GM19438 (cell line): ENCODE measurements at regions not wholly inside any gene's neighbourhood (a gene's known extent, or its start where the extent isn't known, plus 50 kb on each side); places are given as distances from the start of the nearest gene placed in this dataset.

Experiments
- ATAC-seq: cut with Tn5 transposase; IDR thresholded peaks from one replicate; pipeline ENCODE4 v1.9.1; 2021; ENCODE audit warnings: low read depth; ENCODE audit not compliant: unreplicated experiment

- no peak for ATAC-seq
Observed at GRCh38 chr2:14273650-14274049, 358.9 kb upstream of the LRATD1 start.

GRCh38 chr2:14284244-14284643 lies 348.3 kb upstream of the LRATD1 start:
- no peak for ATAC-seq

DNA sequence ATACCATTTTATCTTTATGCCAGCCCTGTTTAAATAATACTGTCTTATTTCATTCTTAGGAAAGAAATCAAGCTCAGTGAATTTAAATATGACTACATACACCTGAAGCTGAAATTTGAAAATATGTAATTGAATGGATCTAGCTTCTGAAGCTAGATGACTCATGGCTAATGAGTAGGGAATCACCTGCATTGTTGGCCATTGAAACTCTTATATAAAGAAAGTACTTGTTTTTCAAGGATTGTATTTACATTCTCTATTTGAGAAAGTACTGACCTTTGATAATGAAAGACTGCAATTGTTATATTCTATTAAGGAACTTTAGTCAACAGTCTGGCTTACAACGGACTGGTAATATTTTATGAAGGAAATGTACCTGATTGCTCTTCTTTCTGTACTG lies 346.7 kb upstream of the LRATD1 start:
- no peak for ATAC-seq

GRCh38 chr2:14288016-14288415 lies 344.5 kb upstream of the LRATD1 start:
- ATAC-seq = no peak

DNA sequence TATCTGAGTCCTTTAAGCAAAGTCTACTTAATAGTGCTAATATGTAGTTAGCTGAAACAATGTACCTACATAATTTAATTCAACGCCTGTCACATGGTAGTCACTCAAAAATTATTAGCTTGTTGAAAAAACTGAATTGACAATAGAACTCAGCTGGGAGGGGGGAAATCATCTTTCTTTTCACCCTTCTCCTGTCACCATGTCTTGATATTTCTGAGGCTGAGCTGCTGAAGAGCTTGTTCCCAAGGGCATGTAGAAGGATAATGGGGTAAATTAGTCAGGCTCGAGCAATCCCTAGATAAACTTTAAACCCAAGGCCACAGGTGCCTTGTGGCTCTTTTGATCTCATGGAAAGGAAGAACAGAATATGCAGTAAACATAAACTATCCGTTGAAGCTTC lies 339.6 kb upstream of the LRATD1 start:
- ATAC-seq = no peak

DNA sequence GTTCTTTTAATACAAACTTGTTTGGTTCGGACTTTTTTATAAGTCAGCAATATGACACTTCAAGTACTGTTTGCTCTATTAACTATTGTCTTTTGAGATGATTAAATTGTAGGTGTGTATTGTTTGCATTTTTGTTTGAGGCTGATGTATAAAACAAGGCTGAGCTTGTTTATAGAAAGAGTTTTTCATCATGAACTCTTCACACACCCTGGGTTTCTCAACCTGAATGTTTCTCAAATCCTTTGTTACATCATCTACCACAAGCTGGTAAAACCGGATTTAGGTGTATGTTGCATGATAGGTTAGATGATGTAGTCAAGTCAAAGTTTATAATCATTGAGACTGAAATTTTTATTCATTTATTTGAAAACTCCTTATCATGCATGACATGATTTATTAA lies 335.2 kb upstream of the LRATD1 start:
- no peak for ATAC-seq

DNA sequence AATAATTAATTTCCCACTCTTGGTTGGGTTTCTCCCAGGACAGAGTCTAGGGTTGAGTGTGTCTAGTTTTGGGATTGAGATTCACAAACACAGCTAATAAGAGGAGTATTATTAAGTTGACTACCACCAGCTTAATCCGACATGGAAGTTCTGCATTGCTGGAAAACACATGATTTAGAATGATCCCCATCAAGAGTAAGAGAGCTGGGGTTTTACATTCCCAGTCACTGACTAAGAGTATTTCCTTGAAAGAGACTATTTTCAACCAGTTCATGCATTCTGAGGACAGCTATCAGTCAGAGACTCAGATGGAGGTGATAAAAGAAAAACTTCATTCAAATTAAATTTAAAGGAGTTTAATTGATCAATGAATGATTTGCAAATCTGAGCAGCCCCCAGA lies 334.6 kb upstream of the LRATD1 start:
- ATAC-seq = no peak

DNA sequence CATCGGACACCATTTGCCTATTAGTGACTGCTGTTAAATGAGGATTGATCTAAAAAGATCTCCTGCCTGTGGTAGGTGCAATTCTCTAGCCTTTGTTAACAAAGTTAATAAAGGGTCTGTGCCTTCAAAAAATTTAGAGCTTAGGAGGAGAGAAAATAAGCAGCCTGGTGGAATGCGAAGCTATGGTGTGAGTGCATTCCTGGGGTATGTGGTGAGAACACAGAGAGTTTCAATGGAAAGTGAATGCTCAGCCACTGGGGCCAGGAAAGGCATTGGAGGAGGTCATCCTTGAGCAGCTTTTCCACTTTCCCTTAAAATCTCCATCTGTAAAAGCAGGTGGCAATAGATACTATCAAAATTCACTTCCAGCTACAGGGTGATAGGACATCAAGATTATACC lies 331.2 kb upstream of the LRATD1 start:
- ATAC-seq = no peak

GRCh38 chr2:14303366-14304115 lies 329.0 kb upstream of the LRATD1 start:
- ATAC-seq = peak; percentile 79

- no peak for ATAC-seq
Observed at GRCh38 chr2:14304326-14304725, 328.2 kb upstream of the LRATD1 start.

- ATAC-seq = peak; percentile 68
Observed at GRCh38 chr2:14306268-14306861, 326.2 kb upstream of the LRATD1 start.

DNA sequence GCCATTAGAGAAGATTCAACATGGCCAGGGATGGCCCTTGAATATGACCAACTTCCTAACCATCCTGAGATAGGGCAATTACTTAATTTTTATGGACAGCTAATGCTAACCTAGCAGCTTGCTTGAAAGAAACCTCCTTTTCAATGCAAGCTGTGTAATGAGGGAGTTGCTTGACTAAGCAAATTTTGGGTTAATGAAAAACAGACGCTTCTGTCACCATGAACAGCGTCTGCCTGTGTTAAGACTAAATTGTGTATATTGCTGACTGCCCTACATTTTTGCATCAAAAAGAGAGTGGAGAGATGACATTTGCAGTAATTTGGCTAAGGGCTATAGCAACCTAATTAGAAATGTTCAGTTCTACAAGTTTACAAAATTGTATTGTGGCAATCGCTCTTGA lies 319.2 kb upstream of the LRATD1 start:
- ATAC-seq = no peak

DNA sequence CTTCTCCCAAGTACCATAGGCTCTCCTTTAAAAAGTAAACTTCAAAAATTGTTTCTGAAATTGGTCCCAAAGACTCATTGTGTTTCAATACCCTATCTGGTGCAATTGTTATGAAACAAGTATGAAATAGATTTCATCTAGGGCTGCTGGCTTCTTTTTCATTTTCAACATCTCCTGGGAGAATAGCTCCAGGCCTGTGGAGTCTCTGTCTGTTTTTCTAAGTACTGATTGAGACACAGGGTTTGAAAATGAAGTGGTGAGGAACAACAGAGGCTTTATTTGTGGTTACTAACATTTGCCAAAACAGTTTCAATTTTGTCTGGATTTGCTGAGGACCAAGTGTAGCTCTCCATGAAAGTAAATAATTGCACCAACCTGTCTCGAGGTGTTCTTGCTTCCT lies 315.9 kb upstream of the LRATD1 start:
- no peak for ATAC-seq

GRCh38 chr2:14321357-14321756 lies 311.2 kb upstream of the LRATD1 start:
- no peak for ATAC-seq

- no peak for ATAC-seq
Observed at GRCh38 chr2:14322306-14322705, 310.2 kb upstream of the LRATD1 start.

DNA sequence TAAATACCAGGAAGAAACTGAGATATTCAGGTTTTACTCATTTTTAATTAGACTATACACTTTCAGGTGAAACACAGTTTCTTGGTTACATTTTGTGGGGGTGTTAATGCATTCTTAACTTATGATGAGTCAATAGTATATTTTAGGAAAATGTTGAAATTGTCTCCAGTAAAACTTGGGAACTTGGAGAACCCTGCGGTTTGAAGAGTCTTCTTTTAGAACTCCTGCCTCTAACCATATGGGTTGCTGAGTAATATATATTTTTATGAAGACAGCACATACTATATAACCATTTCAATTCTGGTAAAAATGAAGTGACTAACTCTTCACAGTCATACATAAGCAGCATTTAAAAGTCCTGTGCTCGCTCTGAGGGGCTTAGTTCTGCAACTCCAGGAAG lies 308.2 kb upstream of the LRATD1 start:
- no peak for ATAC-seq

DNA sequence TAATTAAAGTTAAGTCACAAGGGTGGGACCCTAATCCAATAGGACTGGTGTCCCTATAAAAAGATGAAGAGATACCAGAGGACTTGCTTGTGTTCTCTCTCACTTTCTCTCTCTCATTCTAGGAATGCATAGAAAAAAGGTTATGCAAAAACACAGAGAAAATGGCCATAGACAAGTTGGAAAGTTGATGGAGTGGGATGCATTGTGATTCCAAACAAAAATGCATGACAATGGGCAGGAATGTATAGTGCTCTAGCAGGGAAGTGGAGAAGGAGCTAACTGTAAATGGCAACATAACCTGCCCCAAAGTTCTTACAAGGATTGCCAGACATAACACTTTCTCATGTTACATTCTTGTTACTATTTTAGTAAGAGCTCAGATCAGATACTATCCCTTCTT lies 301.6 kb upstream of the LRATD1 start:
- no peak for ATAC-seq

GRCh38 chr2:14336759-14337382 lies 295.6 kb upstream of the LRATD1 start:
- no peak for ATAC-seq

GRCh38 chr2:14340703-14341102 lies 291.8 kb upstream of the LRATD1 start:
- no peak for ATAC-seq

- no peak for ATAC-seq
Observed at GRCh38 chr2:14342313-14342712, 290.2 kb upstream of the LRATD1 start.

DNA sequence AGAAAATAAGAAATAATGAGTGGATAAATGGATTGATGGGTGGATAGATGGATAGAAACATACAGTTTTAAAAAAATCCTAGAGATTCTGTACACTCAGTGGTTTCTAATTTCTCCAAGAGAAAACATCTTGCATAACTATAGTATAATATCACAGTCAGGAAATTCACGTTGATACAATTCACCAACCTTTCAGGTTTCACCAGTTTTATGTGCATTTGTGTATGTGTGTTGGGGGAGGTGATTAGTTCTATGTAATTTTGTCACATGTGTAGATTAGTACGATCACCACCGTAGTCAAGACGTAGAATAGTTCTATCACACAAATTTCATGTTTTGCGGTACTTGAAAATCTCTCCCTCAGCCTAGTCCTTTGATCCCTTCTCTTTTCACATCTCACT lies 288.2 kb upstream of the LRATD1 start:
- ATAC-seq = no peak

GRCh38 chr2:14348247-14348646 lies 284.3 kb upstream of the LRATD1 start:
- no peak for ATAC-seq
